Stimulated activated CD8-positive, alpha-beta memory T cell treated with anti-CD3 and anti-CD28 coated beads, Interleukin-12 subunit alpha, Interleukin-12 subunit beta, amount 100 ng/mL, for 4 hours (primary cell): ENCODE measurements at regions not wholly inside any gene's neighbourhood (a gene's known extent, or its start where the extent isn't known, plus 50 kb on each side); places are given as distances from the start of the nearest gene placed in this dataset.
"Not testable (repeated sequence)": the region's sequence is repeated elsewhere in the genome, so short reads cannot be mapped to it uniquely, and the experiment has no call there.

ENCODE experiments used
- DNase-seq: peaks from one replicate; pipeline ENCODE4 v3.0.0-alpha.2; 2020; ENCODE audit warnings: low read depth

- DNase-seq = no peak
These were observed 159.0 kb upstream of the CXCL13 start for GRCh38 chr4:77446601-77447000.

GRCh38 chr4:77449171-77449570, 156.4 kb upstream of the CXCL13 start:
- no peak for DNase-seq

- DNase-seq = no peak
These were observed 155.6 kb upstream of the CXCL13 start for GRCh38 chr4:77450006-77450405.

- no peak for DNase-seq
These were observed 154.1 kb upstream of the CXCL13 start for GRCh38 chr4:77451530-77451929.

GRCh38 chr4:77452117-77452516, 153.5 kb upstream of the CXCL13 start:
- DNase-seq = not testable (repeated sequence)

- DNase-seq = no peak
These were observed 151.7 kb upstream of the CXCL13 start for GRCh38 chr4:77453911-77454310.

GRCh38 chr4:77454858-77455257, 150.8 kb upstream of the CXCL13 start:
- no peak for DNase-seq

GRCh38 chr4:77464100-77464499, 141.5 kb upstream of the CXCL13 start:
- not testable (repeated sequence) for DNase-seq

- no peak for DNase-seq
These were observed 140.3 kb upstream of the CXCL13 start for GRCh38 chr4:77465271-77465670.

- DNase-seq = no peak
These were observed 139.2 kb upstream of the CXCL13 start for GRCh38 chr4:77466430-77466829.

- DNase-seq = no peak
These were observed 133.7 kb upstream of the CXCL13 start for GRCh38 chr4:77471821-77472495.

GRCh38 chr4:77473509-77473908, 132.1 kb upstream of the CXCL13 start:
- DNase-seq = no peak

GRCh38 chr4:77481856-77482255, 123.8 kb upstream of the CXCL13 start:
- no peak for DNase-seq

- no peak for DNase-seq
These were observed 116.7 kb upstream of the CXCL13 start for GRCh38 chr4:77488882-77489281.

GRCh38 chr4:77493120-77493752, 112.4 kb upstream of the CXCL13 start:
- no peak for DNase-seq

GRCh38 chr4:77493829-77494551, 111.6 kb upstream of the CXCL13 start:
- DNase-seq = no peak

GRCh38 chr4:77496457-77496856, 109.2 kb upstream of the CXCL13 start:
- no peak for DNase-seq

- no peak for DNase-seq
These were observed 104.8 kb upstream of the CXCL13 start for GRCh38 chr4:77500801-77501200.

- no peak for DNase-seq
These were observed 104.4 kb upstream of the CXCL13 start for GRCh38 chr4:77501240-77501639.

GRCh38 chr4:77501851-77502250, 103.8 kb upstream of the CXCL13 start:
- DNase-seq = no peak

GRCh38 chr4:77504407-77504806, 101.2 kb upstream of the CXCL13 start:
- no peak for DNase-seq

- DNase-seq = no peak
These were observed 100.2 kb upstream of the CXCL13 start for GRCh38 chr4:77505275-77505957.

- no peak for DNase-seq
These were observed 99.7 kb upstream of the CXCL13 start for GRCh38 chr4:77505958-77506319.
